Nephron (organoid): ENCODE measurements at regions not wholly inside any gene's neighbourhood (a gene's known extent, or its start where the extent isn't known, plus 50 kb on each side); places are given as distances from the start of the nearest gene placed in this dataset.

Experiments used
- H3K27ac Mint-ChIP-seq, 3 experiments: 2 replicates each; pipeline ENCODE4 v1.8.0; 2020; ENCODE audit warnings: mixed read lengths in 3 of 3, mild to moderate bottlenecking in 2 of 3, moderate library complexity in 1 of 3
- H3K27me3 Mint-ChIP-seq: 2 replicates; pipeline ENCODE4 v1.8.0; 2021; ENCODE audit warnings: low read depth, mild to moderate bottlenecking, moderate library complexity, mixed read lengths
- H3K36me3 Mint-ChIP-seq: 2 replicates; pipeline ENCODE4 v1.8.0; 2020; ENCODE audit warnings: low read depth, mixed read lengths
- H3K4me1 Mint-ChIP-seq: 2 replicates; pipeline ENCODE4 v1.8.0; 2020; ENCODE audit warnings: mixed read lengths
- H3K4me3 Mint-ChIP-seq, 3 experiments: 2 replicates each; pipeline ENCODE4 v1.8.0; 2020; ENCODE audit warnings: mild to moderate bottlenecking in 3 of 3, mixed read lengths in 3 of 3, moderate library complexity in 2 of 3
- H3K9me3 Mint-ChIP-seq: 2 replicates; pipeline ENCODE4 v1.8.0; 2020; ENCODE audit warnings: mixed read lengths
- TF ChIP-seq, protein P1 (sequence below), 3 experiments: fragments of 200-600 bp; sonication (generic); IDR thresholded peaks; one replicate each; pipeline ENCODE4 v1.5.0; 2021; ENCODE audit warnings: antibody characterized with exemption in 3 of 3; ENCODE audit not compliant: unreplicated experiment in 3 of 3

DNA sequence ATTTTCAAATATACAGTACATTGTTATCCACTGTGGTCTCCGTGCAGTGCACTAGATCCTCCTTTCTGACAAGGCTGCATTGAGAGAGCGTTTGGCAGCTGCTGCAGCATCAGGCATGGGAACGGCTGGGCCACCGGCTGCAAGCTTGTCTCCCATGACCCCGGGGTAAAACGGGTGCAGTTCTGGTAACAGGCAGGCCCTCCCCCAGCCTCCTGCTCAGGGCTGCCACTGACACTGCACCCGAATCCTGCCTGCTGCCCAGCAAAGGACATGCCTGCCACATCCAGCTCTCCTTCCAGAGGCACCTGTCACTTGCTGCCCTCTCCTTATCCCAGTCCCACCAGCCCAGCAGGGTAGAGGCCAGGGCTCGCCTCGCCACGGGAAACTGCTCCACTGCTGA, 124.5 kb upstream of the TMEM45B start:
- Mint-ChIP-seq H3K27me3 (peaks cover 16% of the 10 kb centered on the region), H3K4me1 (peaks cover 4% of the 10 kb centered on the region), H3K4me3 (no peak overlapping the region), H3K9me3 (peaks cover 2% of the 10 kb centered on the region), H3K27ac (no peak overlapping the region), H3K36me3 (no peaks in the 10 kb centered on the region)
- TF ChIP-seq, protein P1, sequence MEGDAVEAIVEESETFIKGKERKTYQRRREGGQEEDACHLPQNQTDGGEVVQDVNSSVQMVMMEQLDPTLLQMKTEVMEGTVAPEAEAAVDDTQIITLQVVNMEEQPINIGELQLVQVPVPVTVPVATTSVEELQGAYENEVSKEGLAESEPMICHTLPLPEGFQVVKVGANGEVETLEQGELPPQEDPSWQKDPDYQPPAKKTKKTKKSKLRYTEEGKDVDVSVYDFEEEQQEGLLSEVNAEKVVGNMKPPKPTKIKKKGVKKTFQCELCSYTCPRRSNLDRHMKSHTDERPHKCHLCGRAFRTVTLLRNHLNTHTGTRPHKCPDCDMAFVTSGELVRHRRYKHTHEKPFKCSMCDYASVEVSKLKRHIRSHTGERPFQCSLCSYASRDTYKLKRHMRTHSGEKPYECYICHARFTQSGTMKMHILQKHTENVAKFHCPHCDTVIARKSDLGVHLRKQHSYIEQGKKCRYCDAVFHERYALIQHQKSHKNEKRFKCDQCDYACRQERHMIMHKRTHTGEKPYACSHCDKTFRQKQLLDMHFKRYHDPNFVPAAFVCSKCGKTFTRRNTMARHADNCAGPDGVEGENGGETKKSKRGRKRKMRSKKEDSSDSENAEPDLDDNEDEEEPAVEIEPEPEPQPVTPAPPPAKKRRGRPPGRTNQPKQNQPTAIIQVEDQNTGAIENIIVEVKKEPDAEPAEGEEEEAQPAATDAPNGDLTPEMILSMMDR (IDR thresholded peaks at IDR 0.05; ENCODE audit: unreplicated experiment in 3 of 3) = no peak

DNA sequence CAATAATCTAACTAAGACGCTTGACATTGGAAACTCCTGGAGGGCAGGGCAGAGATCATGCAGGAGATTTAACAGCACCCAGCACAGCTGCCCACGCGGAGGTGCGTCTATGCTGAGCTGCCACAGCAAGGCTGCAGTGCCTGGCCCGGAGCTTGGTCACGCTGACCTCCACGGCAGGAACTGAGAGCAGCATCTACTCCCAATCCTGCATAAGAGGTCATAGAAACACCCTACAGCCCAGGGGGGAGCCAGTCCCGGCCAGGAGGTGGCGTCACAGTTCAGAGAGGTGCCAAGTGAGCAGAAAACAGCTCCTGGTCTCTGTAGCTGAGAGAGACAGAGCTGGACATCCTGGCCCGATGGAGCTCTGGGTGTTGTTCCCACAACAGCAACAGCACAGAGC, 121.1 kb upstream of the TMEM45B start:
- Mint-ChIP-seq H3K27ac (no peak overlapping the region), H3K4me3 (peak overlapping the region in 1 of 3 experiments; percentile 40), H3K4me1 (peaks cover 4% of the 10 kb centered on the region), H3K27me3 (peaks cover 34% of the 10 kb centered on the region), H3K9me3 (no peaks in the 10 kb centered on the region), H3K36me3 (no peaks in the 10 kb centered on the region)
- TF ChIP-seq, protein P1 (IDR thresholded peaks at IDR 0.05; ENCODE audit: unreplicated experiment in 3 of 3) = no peak

DNA sequence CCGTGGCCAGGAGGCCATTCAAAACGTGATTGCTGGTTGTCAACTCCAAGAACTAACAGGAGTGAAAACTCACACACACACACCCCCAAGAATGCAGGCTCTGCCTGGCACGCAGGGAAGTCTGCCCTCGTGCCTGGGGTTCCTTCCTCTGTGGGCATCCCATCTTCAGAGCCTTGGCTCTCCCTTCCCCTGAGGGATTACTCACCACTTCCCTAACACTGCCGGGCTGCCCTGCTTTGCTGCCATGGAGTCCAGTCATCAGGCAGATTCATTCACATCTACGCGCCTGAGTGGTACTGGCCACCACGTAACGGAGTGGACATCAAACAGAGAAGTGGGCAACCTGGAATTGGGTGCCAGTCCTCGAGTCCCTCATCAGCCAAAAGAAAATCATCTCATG, 120.7 kb upstream of the TMEM45B start:
- Mint-ChIP-seq H3K27me3 (peaks cover 38% of the 10 kb centered on the region), H3K9me3 (no peaks in the 10 kb centered on the region)

DNA sequence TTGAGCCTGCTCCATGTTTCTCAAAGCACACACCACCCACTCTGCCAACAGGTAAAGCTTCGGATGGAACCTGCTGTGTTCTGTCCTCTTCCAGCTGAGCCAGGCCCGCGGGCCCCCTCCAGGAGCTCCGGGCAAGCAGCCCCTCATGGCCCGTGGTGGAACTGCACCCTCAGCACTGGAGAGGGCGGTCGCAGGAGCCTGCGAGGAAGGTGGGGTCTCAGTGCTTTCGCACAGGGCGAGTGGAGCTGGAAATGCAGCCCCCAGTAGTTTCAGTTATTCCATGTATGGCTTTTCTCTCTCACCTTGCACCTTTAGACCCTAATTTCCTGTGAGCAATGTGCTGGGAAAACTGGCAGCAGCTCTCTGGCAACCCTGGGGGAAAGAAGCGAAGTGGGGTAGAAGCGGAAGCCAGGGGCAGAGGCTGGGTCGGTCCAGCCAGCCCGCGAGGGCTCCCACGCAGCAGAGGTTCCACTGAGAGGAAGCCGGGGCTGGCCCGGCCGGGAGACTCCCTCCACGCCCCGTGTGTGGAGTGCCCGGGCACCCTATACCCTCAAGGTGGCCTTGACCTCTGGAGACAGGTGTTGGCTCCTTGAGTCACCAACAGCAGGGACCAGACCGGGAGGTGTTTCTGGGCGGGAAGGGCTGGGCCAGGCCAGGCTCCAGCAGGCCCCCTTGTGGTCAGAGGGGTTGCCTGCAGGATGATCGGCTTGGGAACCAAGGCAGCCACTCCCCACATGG, 119.9 kb upstream of the TMEM45B start:
- Mint-ChIP-seq H3K4me1 (no peaks in the 10 kb centered on the region), H3K27ac (no peak overlapping the region), H3K36me3 (no peaks in the 10 kb centered on the region), H3K9me3 (no peaks in the 10 kb centered on the region), H3K4me3 (peak overlapping the region; percentile 73 to 84 (median 79)), H3K27me3 (peaks cover 45% of the 10 kb centered on the region)
- TF ChIP-seq, protein P1 (IDR thresholded peaks at IDR 0.05; ENCODE audit: unreplicated experiment in 3 of 3) = peak; percentile 59 to 65 (median 60)

More for the DNA sequence above, 120.7 kb upstream of the TMEM45B start:
- Mint-ChIP-seq H3K4me1 (peaks cover 4% of the 10 kb centered on the region), H3K4me3 (no peak overlapping the region), H3K27ac (no peak overlapping the region), H3K36me3 (no peaks in the 10 kb centered on the region)
- TF ChIP-seq, protein P1 (IDR thresholded peaks at IDR 0.05; ENCODE audit: unreplicated experiment in 3 of 3) = no peak

DNA sequence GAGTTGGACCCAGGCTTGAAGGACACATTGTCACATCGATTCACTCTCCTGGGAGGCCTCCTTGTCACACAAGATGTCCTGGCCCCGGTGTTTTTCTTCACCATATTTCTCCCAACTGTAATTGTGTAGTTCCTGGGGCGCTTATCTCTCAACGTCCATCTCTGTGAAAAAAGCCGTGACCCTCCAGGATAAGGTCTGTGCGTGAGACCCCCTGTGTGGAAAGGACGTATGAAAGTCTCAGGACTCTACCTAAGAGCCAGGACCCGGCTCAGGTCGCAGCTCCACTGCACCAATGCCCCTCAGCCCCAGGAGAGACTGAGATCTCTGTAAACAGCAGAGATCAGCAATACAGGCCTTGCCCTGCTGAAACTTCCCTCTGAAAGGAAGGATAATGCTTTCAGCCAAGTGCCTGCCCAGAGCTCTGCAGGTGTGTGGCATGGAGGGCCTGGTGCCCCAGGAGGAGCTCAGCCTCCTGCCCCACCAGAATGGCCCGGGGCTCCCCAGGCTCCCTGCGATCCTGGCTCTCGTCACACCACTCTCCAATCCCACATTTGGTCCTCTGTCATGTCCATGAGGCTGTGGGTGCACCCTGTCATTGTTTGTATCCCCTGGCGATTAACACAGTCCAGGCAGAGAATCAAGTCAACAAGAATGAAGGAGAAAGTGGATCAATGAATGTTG, 119.2 kb upstream of the TMEM45B start:
- Mint-ChIP-seq H3K27ac (no peak overlapping the region), H3K4me3 (peak overlapping the region in 2 of 3 experiments; percentile 28 to 54), H3K9me3 (no peaks in the 10 kb centered on the region), H3K36me3 (no peaks in the 10 kb centered on the region), H3K27me3 (peaks cover 51% of the 10 kb centered on the region), H3K4me1 (no peaks in the 10 kb centered on the region)
- TF ChIP-seq, protein P1 (IDR thresholded peaks at IDR 0.05; ENCODE audit: unreplicated experiment in 3 of 3) = no peak
